ENCODE measurements at regions not wholly inside any gene's neighbourhood (a gene's known extent, or its start where the extent isn't known, plus 50 kb on each side); places are given as distances from the start of the nearest gene placed in this dataset.

DNA sequence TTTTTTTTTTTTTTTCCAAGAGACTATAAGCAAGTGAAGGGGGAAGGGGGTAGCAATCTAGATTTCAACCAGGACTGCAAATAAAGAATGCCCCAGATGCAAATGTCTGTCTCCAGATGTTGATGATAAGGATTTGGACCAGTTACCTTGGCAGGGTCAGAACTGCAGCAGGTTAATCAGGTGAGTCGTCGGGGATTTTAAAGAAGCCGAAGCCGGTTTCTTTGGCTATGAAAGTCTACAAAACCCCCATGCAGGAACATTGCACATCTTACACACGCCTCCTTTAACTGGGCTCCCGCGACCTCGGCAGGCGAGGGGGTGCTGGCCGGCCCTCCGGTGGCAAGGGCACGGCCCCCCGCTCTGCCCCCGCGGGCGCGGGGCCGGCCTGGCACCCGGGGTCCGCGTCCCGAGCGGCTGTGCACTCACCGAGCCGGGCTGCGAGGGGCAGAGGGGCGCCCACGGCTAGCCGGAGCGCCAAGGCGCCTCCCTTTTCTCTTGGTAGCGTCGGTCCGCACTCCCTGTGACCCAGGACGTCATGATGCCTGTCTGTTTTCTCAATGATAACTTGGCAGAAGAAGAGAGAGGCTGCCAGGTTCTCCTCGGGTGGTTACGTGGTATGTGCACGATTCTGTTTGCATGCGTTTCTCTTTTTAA, 366.3 kb upstream of the ESRRG start:
- no peak for TF ChIP-seq POLR2A (IDR thresholded peaks at IDR 0.05)
- TF ChIP-seq, protein P1, sequence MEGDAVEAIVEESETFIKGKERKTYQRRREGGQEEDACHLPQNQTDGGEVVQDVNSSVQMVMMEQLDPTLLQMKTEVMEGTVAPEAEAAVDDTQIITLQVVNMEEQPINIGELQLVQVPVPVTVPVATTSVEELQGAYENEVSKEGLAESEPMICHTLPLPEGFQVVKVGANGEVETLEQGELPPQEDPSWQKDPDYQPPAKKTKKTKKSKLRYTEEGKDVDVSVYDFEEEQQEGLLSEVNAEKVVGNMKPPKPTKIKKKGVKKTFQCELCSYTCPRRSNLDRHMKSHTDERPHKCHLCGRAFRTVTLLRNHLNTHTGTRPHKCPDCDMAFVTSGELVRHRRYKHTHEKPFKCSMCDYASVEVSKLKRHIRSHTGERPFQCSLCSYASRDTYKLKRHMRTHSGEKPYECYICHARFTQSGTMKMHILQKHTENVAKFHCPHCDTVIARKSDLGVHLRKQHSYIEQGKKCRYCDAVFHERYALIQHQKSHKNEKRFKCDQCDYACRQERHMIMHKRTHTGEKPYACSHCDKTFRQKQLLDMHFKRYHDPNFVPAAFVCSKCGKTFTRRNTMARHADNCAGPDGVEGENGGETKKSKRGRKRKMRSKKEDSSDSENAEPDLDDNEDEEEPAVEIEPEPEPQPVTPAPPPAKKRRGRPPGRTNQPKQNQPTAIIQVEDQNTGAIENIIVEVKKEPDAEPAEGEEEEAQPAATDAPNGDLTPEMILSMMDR (IDR thresholded peaks at IDR 0.05 in 4 of 5, conservative IDR thresholded peaks at IDR 0.05 in 1 of 5), result no peak
